Activated B cell treated with CpG ODN at 0.5 μM for 24 hours (primary cell): ENCODE measurements at regions not wholly inside any gene's neighbourhood (a gene's known extent, or its start where the extent isn't known, plus 50 kb on each side); places are given as distances from the start of the nearest gene placed in this dataset.

Source experiments
- ATAC-seq: fragments of 200-7000 bp; cut with Tn5 transposase; one replicate; pipeline ENCODE4 v1.10.0; 2021; ENCODE audit warnings: low read depth, mild to moderate bottlenecking, moderate library complexity
- CTCF ChIA-PET: fragments of 350-600 bp; sonication (Branson Sonifier 250); formaldehyde crosslinking; loops from one replicate; lab custom pipeline; 2021; ENCODE audit warnings: antibody characterized with exemption; lab: Charles Lee
- POLR2A ChIA-PET: fragments of 350-600 bp; sonication (Branson Sonifier 250); formaldehyde crosslinking; loops from one replicate; lab custom pipeline; 2021; ENCODE audit warnings: antibody characterized with exemption; lab: Charles Lee
- DNase-seq: peaks from one replicate; pipeline ENCODE4 v3.0.0; 2022
- H3K27ac Mint-ChIP-seq: one replicate; pipeline ENCODE4 v1.8.0; 2020; ENCODE audit warnings: mixed read lengths
- H3K27me3 Mint-ChIP-seq: one replicate; pipeline ENCODE4 v1.8.0; 2021; ENCODE audit warnings: mixed read lengths
- H3K36me3 Mint-ChIP-seq: one replicate; pipeline ENCODE4 v1.8.0; 2021; ENCODE audit warnings: low read depth, mixed read lengths
- H3K4me1 Mint-ChIP-seq: one replicate; pipeline ENCODE4 v1.8.0; 2021; ENCODE audit warnings: mixed read lengths
- H3K4me3 Mint-ChIP-seq: one replicate; pipeline ENCODE4 v1.8.0; 2020; ENCODE audit warnings: mild to moderate bottlenecking, mixed read lengths
- H3K9me3 Mint-ChIP-seq: one replicate; pipeline ENCODE4 v1.8.0; 2020; ENCODE audit warnings: mixed read lengths
- CTCF ChIP-seq: fragments of 200-600 bp; IDR thresholded peaks from one replicate; pipeline ENCODE4 v1.8.0; 2022; ENCODE audit warnings: antibody characterized with exemption, mild to moderate bottlenecking
- intact Hi-C: fragments of 100-400 bp; cut with micrococcal nuclease; formaldehyde crosslinking; loops from one replicate; pipeline ENCODE4 v1.15.1; 2024

GRCh38 chr14:85154714-85155113 is 375.2 kb upstream of the FLRT2 start:
- intact Hi-C loops: no loop called here
- H3K36me3 Mint-ChIP-seq: no peaks in the 10 kb centered on the region
- H3K9me3 Mint-ChIP-seq: peaks cover 13% of the 10 kb centered on the region
- no peaks in the 10 kb centered on the region for H3K4me1 Mint-ChIP-seq
- ChIA-PET POLR2A (no interaction called here), CTCF (no interaction called here)
- H3K27me3 Mint-ChIP-seq: no peaks in the 10 kb centered on the region
- no peak for DNase-seq
- H3K27ac Mint-ChIP-seq: no peak overlapping the region
- no peak overlapping the region for H3K4me3 Mint-ChIP-seq
- no peak for ATAC-seq
- TF ChIP-seq CTCF: no peak

GRCh38 chr14:85156319-85156718 is 373.6 kb upstream of the FLRT2 start:
- intact Hi-C loops: no loop called here
- Mint-ChIP-seq H3K27ac (no peak overlapping the region), H3K27me3 (no peaks in the 10 kb centered on the region), H3K36me3 (no peaks in the 10 kb centered on the region), H3K4me1 (no peaks in the 10 kb centered on the region), H3K4me3 (no peak overlapping the region), H3K9me3 (peaks cover 7% of the 10 kb centered on the region)
- CTCF ChIA-PET: no interaction called here
- DNase-seq (no peak), ATAC-seq (no peak)
- POLR2A ChIA-PET: no interaction called here
- no peak for TF ChIP-seq CTCF

GRCh38 chr14:85159726-85160125 is 370.2 kb upstream of the FLRT2 start:
- ChIA-PET CTCF (no interaction called here), POLR2A (no interaction called here)
- ATAC-seq: no peak
- Mint-ChIP-seq H3K27me3 (no peaks in the 10 kb centered on the region), H3K4me1 (no peaks in the 10 kb centered on the region), H3K36me3 (no peaks in the 10 kb centered on the region), H3K9me3 (peaks cover 12% of the 10 kb centered on the region), H3K27ac (no peak overlapping the region), H3K4me3 (no peak overlapping the region)
- no peak for DNase-seq
- intact Hi-C loops: no loop called here
- TF ChIP-seq CTCF: no peak

GRCh38 chr14:85165094-85165493 is 364.9 kb upstream of the FLRT2 start:
- Mint-ChIP-seq H3K27ac (no peak overlapping the region), H3K36me3 (no peaks in the 10 kb centered on the region), H3K9me3 (peaks cover 5% of the 10 kb centered on the region), H3K4me3 (no peak overlapping the region), H3K4me1 (no peaks in the 10 kb centered on the region), H3K27me3 (no peaks in the 10 kb centered on the region)
- POLR2A ChIA-PET: no interaction called here
- intact Hi-C loops: no loop called here
- DNase-seq: no peak
- ATAC-seq: no peak
- CTCF ChIA-PET: no interaction called here
- no peak for TF ChIP-seq CTCF

GRCh38 chr14:85169381-85169780 is 360.6 kb upstream of the FLRT2 start:
- no peak overlapping the region for H3K4me3 Mint-ChIP-seq
- CTCF ChIA-PET: no interaction called here
- H3K4me1 Mint-ChIP-seq: no peaks in the 10 kb centered on the region
- POLR2A ChIA-PET: no interaction called here
- ATAC-seq: no peak
- no peak for DNase-seq
- TF ChIP-seq CTCF: no peak
- peaks cover 6% of the 10 kb centered on the region for H3K9me3 Mint-ChIP-seq
- H3K27me3 Mint-ChIP-seq: no peaks in the 10 kb centered on the region
- intact Hi-C loops: no loop called here
- H3K27ac Mint-ChIP-seq: no peak overlapping the region
- no peaks in the 10 kb centered on the region for H3K36me3 Mint-ChIP-seq
